Choroid plexus epithelial cell (primary cell): ENCODE measurements at regions not wholly inside any gene's neighbourhood (a gene's known extent, or its start where the extent isn't known, plus 50 kb on each side); places are given as distances from the start of the nearest gene placed in this dataset.

Experiments
- DNase-seq: peaks from one replicate; pipeline ENCODE4 v3.0.0-alpha.2; 2010; ENCODE audit warnings: low read depth
- H3K4me3 ChIP-seq: 2 replicates; pipeline ENCODE4 v1.5.1; 2011; ENCODE audit warnings: low read depth, mild to moderate bottlenecking, control low read depth, low read length, moderate library complexity
- CTCF ChIP-seq: conservative IDR thresholded peaks from 2 replicates; pipeline ENCODE4 v1.5.1; 2011; ENCODE audit warnings: low read depth, mild to moderate bottlenecking, control low read depth, inconsistent platforms, low read length, moderate library complexity

DNA sequence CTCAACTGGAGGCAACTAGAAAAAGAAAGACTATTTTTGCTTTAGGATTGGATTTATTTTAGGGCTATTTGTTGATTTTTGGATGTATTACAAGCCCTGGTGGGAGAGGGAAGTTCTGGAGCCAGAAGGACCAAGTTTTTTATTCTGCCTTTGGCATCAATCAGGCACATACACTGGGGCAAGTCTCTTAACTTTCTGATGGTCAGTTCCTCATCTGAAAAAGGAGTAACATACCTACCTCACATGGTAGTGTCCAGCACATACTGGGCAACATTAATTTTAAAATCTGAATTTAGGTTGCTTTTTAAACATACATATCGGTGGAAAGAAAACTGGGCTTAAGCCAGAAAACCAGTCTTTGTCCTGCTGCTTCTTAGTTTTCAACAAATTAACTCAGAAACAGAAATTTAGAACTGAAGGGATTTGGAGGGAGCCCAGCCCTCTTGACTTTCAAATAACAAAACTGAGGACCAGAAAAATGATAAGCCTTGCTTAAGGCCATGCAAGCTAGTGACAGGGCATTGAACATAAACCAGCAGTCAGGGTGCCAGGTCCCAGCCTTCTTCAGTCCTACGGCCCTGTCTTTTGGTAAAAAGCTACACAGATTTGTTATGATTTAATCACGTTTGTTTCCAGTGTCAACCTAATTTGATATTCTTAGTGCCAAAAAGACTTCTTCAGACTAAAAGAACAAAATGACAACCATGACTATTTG lies 90.2 kb upstream of the SLC38A2 start:
- TF ChIP-seq CTCF = no peak
- DNase-seq = no peak
- H3K4me3 ChIP-seq = no peak overlapping the region

GRCh38 chr12:46461907-46462640 lies 89.5 kb upstream of the SLC38A2 start:
- DNase-seq = no peak
- no peak overlapping the region for H3K4me3 ChIP-seq
- no peak for TF ChIP-seq CTCF

DNA sequence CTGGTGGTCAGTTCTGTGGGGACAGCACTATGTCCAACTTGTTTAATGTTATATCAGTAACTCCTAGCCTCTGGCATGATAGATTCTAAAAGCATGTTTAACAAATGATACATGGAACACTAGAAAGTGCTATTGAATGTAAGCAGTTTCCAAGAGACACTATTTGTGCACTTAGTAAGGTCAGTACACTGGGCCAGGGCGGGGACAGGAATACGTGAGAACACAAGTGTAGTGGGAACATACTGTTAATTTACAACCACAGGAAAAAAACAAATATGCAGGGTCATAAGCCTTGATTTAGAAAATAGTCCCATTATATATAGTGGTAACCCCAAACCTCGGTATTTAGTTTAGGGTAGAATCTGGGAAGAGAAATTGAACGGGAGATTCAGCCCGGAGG lies 88.9 kb upstream of the SLC38A2 start:
- no peak for TF ChIP-seq CTCF
- peak; percentile 56 for DNase-seq
- H3K4me3 ChIP-seq = no peak overlapping the region

DNA sequence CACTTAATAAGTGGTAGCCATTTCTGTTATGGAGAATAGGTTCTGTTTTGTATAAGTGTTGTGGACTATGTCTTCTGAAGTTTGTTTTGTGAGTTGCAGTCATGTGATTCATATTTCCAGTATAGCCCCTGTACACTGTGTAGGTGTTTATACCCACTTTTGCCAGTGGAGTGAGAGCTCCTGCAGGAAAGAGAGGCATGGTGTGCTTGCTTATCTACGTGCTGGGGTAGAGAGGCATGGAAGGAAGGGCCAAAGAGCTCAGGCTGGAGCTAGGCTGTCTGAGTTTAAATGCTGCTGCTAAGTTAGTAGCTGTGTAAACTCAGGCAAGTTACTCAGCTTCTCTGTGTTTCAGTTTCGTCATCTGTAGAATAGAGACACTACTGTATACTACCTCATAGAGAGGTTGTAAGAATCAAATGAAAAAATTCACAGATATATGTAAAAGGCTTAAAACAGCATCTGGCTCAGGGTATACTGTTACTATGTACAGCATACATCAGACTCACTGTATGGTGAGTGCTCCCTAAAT lies 88.2 kb upstream of the SLC38A2 start:
- TF ChIP-seq CTCF = no peak
- DNase-seq = no peak

GRCh38 chr12:46459861-46460545 lies 87.4 kb upstream of the SLC38A2 start:
- H3K4me3 ChIP-seq = no peak overlapping the region
- TF ChIP-seq CTCF = no peak

More for the DNA sequence above, 88.2 kb upstream of the SLC38A2 start:
- no peak overlapping the region for H3K4me3 ChIP-seq

GRCh38 chr12:46459111-46459510 lies 86.5 kb upstream of the SLC38A2 start:
- peak; percentile 82 for DNase-seq
- no peak overlapping the region for H3K4me3 ChIP-seq
- no peak for TF ChIP-seq CTCF

More at GRCh38 chr12:46459861-46460545, 87.4 kb upstream of the SLC38A2 start:
- DNase-seq = no peak
